H9 (cell line): ENCODE measurements at regions not wholly inside any gene's neighbourhood (a gene's known extent, or its start where the extent isn't known, plus 50 kb on each side); places are given as distances from the start of the nearest gene placed in this dataset.

Experiments used
- DNase-seq: peaks from one replicate; pipeline ENCODE4 v3.0.0-alpha.2; 2017
- H2AFZ ChIP-seq: one replicate; pipeline ENCODE4 v1.6.1; 2013; ENCODE audit warnings: mild to moderate bottlenecking, low read length, control low read depth, moderate library complexity
- H2AK5ac ChIP-seq: 2 replicates; pipeline ENCODE4 v1.6.1; 2013; ENCODE audit warnings: low read length, control low read depth, mixed read lengths; ENCODE audit not compliant: insufficient read length
- H2BK120ac ChIP-seq: one replicate; pipeline ENCODE4 v1.6.1; 2013; ENCODE audit warnings: low read depth, mild to moderate bottlenecking, low read length, control low read depth, inconsistent platforms; ENCODE audit not compliant: poor library complexity, severe bottlenecking
- H2BK12ac ChIP-seq: 2 replicates; pipeline ENCODE4 v1.6.1; 2013; ENCODE audit warnings: low read length, control low read depth, mixed read lengths, low read depth; ENCODE audit not compliant: insufficient read length
- H2BK15ac ChIP-seq: 2 replicates; pipeline ENCODE4 v1.6.1; 2013; ENCODE audit warnings: low read depth, low read length, control low read depth
- H2BK20ac ChIP-seq: one replicate; pipeline ENCODE4 v1.6.1; 2013; ENCODE audit warnings: low read depth, mild to moderate bottlenecking, low read length, control low read depth, inconsistent platforms; ENCODE audit not compliant: poor library complexity, severe bottlenecking
- H2BK5ac ChIP-seq: 2 replicates; pipeline ENCODE4 v1.6.1; 2013; ENCODE audit warnings: low read length, control low read depth, mixed read lengths; ENCODE audit not compliant: insufficient read length
- H3K14ac ChIP-seq: 2 replicates; pipeline ENCODE4 v1.6.1; 2013; ENCODE audit warnings: low read length, control low read depth; ENCODE audit not compliant: insufficient read depth
- H3K18ac ChIP-seq: 2 replicates; pipeline ENCODE4 v1.6.1; 2013; ENCODE audit warnings: low read depth, mild to moderate bottlenecking, mixed read lengths, low read length, control low read depth; ENCODE audit not compliant: insufficient read length
- H3K23ac ChIP-seq: 2 replicates; pipeline ENCODE4 v1.6.1; 2013; ENCODE audit warnings: low read length, control low read depth, mixed read lengths, low read depth; ENCODE audit not compliant: insufficient read length
- H3K23me2 ChIP-seq: 2 replicates; pipeline ENCODE4 v1.6.1; 2013; ENCODE audit warnings: low read depth, mild to moderate bottlenecking, mixed read lengths, low read length, control low read depth; ENCODE audit not compliant: insufficient read length, poor library complexity, severe bottlenecking
- H3K27ac ChIP-seq: 2 replicates; pipeline ENCODE4 v1.5.1; 2013; ENCODE audit warnings: low read length, control low read depth, mixed read lengths, low read depth; ENCODE audit not compliant: insufficient read length
- H3K27me3 ChIP-seq: 2 replicates; pipeline ENCODE4 v1.6.1; 2013; ENCODE audit warnings: low read length, control low read depth, inconsistent platforms; ENCODE audit not compliant: insufficient read depth
- H3K4ac ChIP-seq: 2 replicates; pipeline ENCODE4 v1.6.1; 2013; ENCODE audit warnings: low read depth, mild to moderate bottlenecking, control low read depth, inconsistent platforms, low read length, moderate library complexity
- H3K4me1 ChIP-seq: 2 replicates; pipeline ENCODE4 v1.6.1; 2013; ENCODE audit warnings: low read length, control low read depth, inconsistent platforms; ENCODE audit not compliant: insufficient read depth
- H3K4me2 ChIP-seq: 2 replicates; pipeline ENCODE4 v1.6.1; 2013; ENCODE audit warnings: low read length, control low read depth, mixed read lengths; ENCODE audit not compliant: insufficient read length, insufficient read depth
- H3K56ac ChIP-seq: 2 replicates; pipeline ENCODE4 v1.6.1; 2013; ENCODE audit warnings: low read depth, mild to moderate bottlenecking, mixed read lengths, low read length, control low read depth; ENCODE audit not compliant: insufficient read length
- H3K79me1 ChIP-seq: 2 replicates; pipeline ENCODE4 v1.6.1; 2013; ENCODE audit warnings: low read depth, mild to moderate bottlenecking, moderate library complexity, low read length, control low read depth, inconsistent platforms; ENCODE audit not compliant: insufficient read depth, poor library complexity, severe bottlenecking
- H3K79me2 ChIP-seq: 2 replicates; pipeline ENCODE4 v1.6.1; 2013; ENCODE audit warnings: low read length, control low read depth, inconsistent platforms; ENCODE audit not compliant: insufficient read depth
- H3K9ac ChIP-seq: 2 replicates; pipeline ENCODE4 v1.6.1; 2013; ENCODE audit warnings: low read length, control low read depth, mixed read lengths; ENCODE audit not compliant: insufficient read length; ENCODE audit errors: extremely low read depth
- H3K9me3 ChIP-seq: one replicate; pipeline ENCODE4 v1.6.1; 2013; ENCODE audit warnings: low read depth, low read length, inconsistent platforms; ENCODE audit not compliant: control insufficient read depth
- H3T11ph ChIP-seq: one replicate; pipeline ENCODE4 v1.6.1; 2013; ENCODE audit warnings: mild to moderate bottlenecking, low read length, control low read depth, inconsistent platforms
- H4K20me1 ChIP-seq: one replicate; pipeline ENCODE4 v1.6.1; 2013; ENCODE audit not compliant: control insufficient read depth, insufficient read length, insufficient read depth
- H4K5ac ChIP-seq: 2 replicates; pipeline ENCODE4 v1.6.1; 2013; ENCODE audit warnings: low read depth, mild to moderate bottlenecking, mixed read lengths, low read length, control low read depth; ENCODE audit not compliant: insufficient read length
- H4K8ac ChIP-seq: replicated peaks from 2 replicates; pipeline ENCODE4 v1.6.1; 2013; ENCODE audit warnings: low read length, control low read depth, mixed read lengths, low read depth; ENCODE audit not compliant: insufficient read length
- H4K91ac ChIP-seq: 2 replicates; pipeline ENCODE4 v1.6.1; 2013; ENCODE audit warnings: low read depth, mild to moderate bottlenecking, moderate library complexity, mixed read lengths, low read length, control low read depth; ENCODE audit not compliant: insufficient read length
- H3K27ac Mint-ChIP-seq, 3 experiments: 2 replicates in 2 of 3; 3 replicates in 1 of 3; pipeline ENCODE4 v1.8.0; 2020 to 2021; ENCODE audit warnings: mixed read lengths in 3 of 3, mild to moderate bottlenecking in 1 of 3, moderate library complexity in 1 of 3
- H3K27me3 Mint-ChIP-seq: 2 replicates; pipeline ENCODE4 v1.8.0; 2021; ENCODE audit warnings: low read depth, mild to moderate bottlenecking, moderate library complexity, mixed read lengths
- H3K36me3 Mint-ChIP-seq, 3 experiments: 2 replicates in 2 of 3; 3 replicates in 1 of 3; pipeline ENCODE4 v1.8.0; 2020 to 2021; ENCODE audit warnings: low read depth in 3 of 3, mixed read lengths in 3 of 3; ENCODE audit not compliant: insufficient read depth in 1 of 3
- H3K4me1 Mint-ChIP-seq, 2 experiments: 2 replicates each; pipeline ENCODE4 v1.8.0; 2020; ENCODE audit warnings: mixed read lengths in 2 of 2
- H3K4me3 Mint-ChIP-seq, 2 experiments: 2 replicates in 1 of 2; 3 replicates in 1 of 2; pipeline ENCODE4 v1.8.0; 2020 to 2021; ENCODE audit warnings: mild to moderate bottlenecking in 2 of 2, mixed read lengths in 2 of 2, moderate library complexity in 1 of 2
- H3K9me3 Mint-ChIP-seq, 2 experiments: 2 replicates in 1 of 2; 3 replicates in 1 of 2; pipeline ENCODE4 v1.8.0; 2020; ENCODE audit warnings: mild to moderate bottlenecking in 2 of 2, mixed read lengths in 2 of 2, moderate library complexity in 1 of 2
- CTCF ChIP-seq: fragments of 200-600 bp; sonication (generic); conservative IDR thresholded peaks from 3 replicates; pipeline ENCODE4 v1.8.0; 2021; ENCODE audit warnings: antibody characterized with exemption, mild to moderate bottlenecking
- WGBS: extraction: QIAGEN DNeasy Blood & Tissue Kit; methylation state at CpG from one replicate; pipeline ENCODE4 v1.1.7; 2013; ENCODE audit warnings: missing lambda C conversion rate, low lambda C conversion rate, mixed read lengths; ENCODE audit not compliant: insufficient read length; ENCODE audit errors: extremely low coverage; 5-methylcytosine and 5-hydroxymethylcytosine counted together

GRCh38 chr6:6483733-6484132 lies 104.8 kb upstream of the LY86 start:
- Histone ChIP-seq H3K4ac (no peak overlapping the region), H3K9me3 (no peaks in the 10 kb centered on the region), H4K8ac (no peak overlapping the region), H3K56ac (no peak overlapping the region), H3K4me1 (no peaks in the 10 kb centered on the region), H3K23me2 (no peaks in the 10 kb centered on the region), H2BK5ac (no peak overlapping the region), H3K14ac (no peak overlapping the region), H3K27ac (no peak overlapping the region), H4K5ac (no peak overlapping the region), H3K9ac (no peak overlapping the region), H4K91ac (no peak overlapping the region), H2BK15ac (no peak overlapping the region), H3K79me2 (no peaks in the 10 kb centered on the region), H4K20me1 (no peaks in the 10 kb centered on the region), H3K27me3 (no peaks in the 10 kb centered on the region), H2AK5ac (no peak overlapping the region), H3K18ac (no peak overlapping the region), H2AFZ (no peak overlapping the region), H2BK120ac (no peak overlapping the region), H3K23ac (no peak overlapping the region), H3K4me2 (no peak overlapping the region), H2BK12ac (no peak overlapping the region), H3K79me1 (no peaks in the 10 kb centered on the region), H2BK20ac (no peak overlapping the region), H3T11ph (no peak overlapping the region)
- H3K27ac Mint-ChIP-seq, result no peak overlapping the region
- 0 out of 4 replicates have a peak, but pooled peaks cover 0 to 2% of the 10 kb centered on the region in 2 experiments for H3K4me1 Mint-ChIP-seq
- TF ChIP-seq CTCF, result no peak
- peaks cover 7% of the 10 kb centered on the region in 2 experiments; a peak in 2 of 5 replicates for H3K9me3 Mint-ChIP-seq
- no peaks in the 10 kb centered on the region for H3K36me3 Mint-ChIP-seq
- no peak for DNase-seq
- no CpG with 5 or more reads among the region's 2 CpGs for WGBS
- no peak overlapping the region for H3K4me3 Mint-ChIP-seq
- H3K27me3 Mint-ChIP-seq, result no peaks in the 10 kb centered on the region
